ENCODE measurements at regions not wholly inside any gene's neighbourhood (a gene's known extent, or its start where the extent isn't known, plus 50 kb on each side); places are given as distances from the start of the nearest gene placed in this dataset.

GRCh38 chr15:46671336-46671735 lies 1036.5 kb downstream of the SQOR start:
- no peak for TF ChIP-seq CTCF (IDR thresholded peaks at IDR 0.05)
- no peak for TF ChIP-seq POLR2A (IDR thresholded peaks at IDR 0.05)
- TF ChIP-seq EP300 (IDR thresholded peaks at IDR 0.05): no peak

GRCh38 chr15:46672041-46672440 lies 1037.2 kb downstream of the SQOR start:
- TF ChIP-seq EP300 (IDR thresholded peaks at IDR 0.05) (no peak), POLR2A (IDR thresholded peaks at IDR 0.05) (no peak), CTCF (IDR thresholded peaks at IDR 0.05) (no peak)

More at GRCh38 chr15:46671336-46671735, 1036.5 kb downstream of the SQOR start:
- WGBS, 3 donors: 29 to 33% (median 32%) methylated on average over 1 of the region's 1 CpG
- Histone ChIP-seq H3K27me3 (no peaks in the 10 kb centered on the region), H3K27ac (no peak overlapping the region), H3K36me3 (no peaks in the 10 kb centered on the region), H3K4me1 (ENCODE audit: insufficient read depth) (no peaks in the 10 kb centered on the region), H3K9me3 (no peaks in the 10 kb centered on the region), H3K4me3 (no peak overlapping the region)
- no peak for DNase-seq
- intact Hi-C loops (cut with DNase I): no loop called here

GRCh38 chr15:46676233-46677206 lies 1040.8 kb upstream of the SEMA6D start:
- no peaks in the 10 kb centered on the region for H3K36me3 ChIP-seq
- H3K9me3 ChIP-seq: no peaks in the 10 kb centered on the region
- H3K27ac ChIP-seq: no peak overlapping the region
- H3K4me1 ChIP-seq (ENCODE audit: insufficient read depth): no peaks in the 10 kb centered on the region
- no peaks in the 10 kb centered on the region for H3K27me3 ChIP-seq
- 80 to 86% (median 83%) methylated on average over 9 of the region's 9 CpGs for whole genome bisulfite sequencing, 3 donors
- no peak overlapping the region for H3K4me3 ChIP-seq
- intact Hi-C loops (cut with DNase I): no loop called here
- TF ChIP-seq POLR2A (IDR thresholded peaks at IDR 0.05): no peak
- TF ChIP-seq EP300 (IDR thresholded peaks at IDR 0.05): no peak
- TF ChIP-seq CTCF (IDR thresholded peaks at IDR 0.05): no peak
- no peak for DNase-seq

More at GRCh38 chr15:46672041-46672440, 1037.2 kb downstream of the SQOR start:
- H3K27me3 ChIP-seq: no peaks in the 10 kb centered on the region
- H3K9me3 ChIP-seq: no peaks in the 10 kb centered on the region
- no peak overlapping the region for H3K4me3 ChIP-seq
- H3K36me3 ChIP-seq: no peaks in the 10 kb centered on the region
- DNase-seq: no peak
- 22 to 43% (median 30%) methylated on average over 5 of the region's 5 CpGs for WGBS, 3 donors
- intact Hi-C loops (cut with DNase I): no loop called here
- H3K4me1 ChIP-seq (ENCODE audit: insufficient read depth): no peaks in the 10 kb centered on the region
- no peak overlapping the region for H3K27ac ChIP-seq

GRCh38 chr15:46677491-46677890 lies 1039.8 kb upstream of the SEMA6D start:
- Histone ChIP-seq H3K27ac (no peak overlapping the region), H3K4me3 (no peak overlapping the region), H3K36me3 (no peaks in the 10 kb centered on the region), H3K27me3 (no peaks in the 10 kb centered on the region), H3K9me3 (no peaks in the 10 kb centered on the region), H3K4me1 (ENCODE audit: insufficient read depth) (no peaks in the 10 kb centered on the region)
- TF ChIP-seq EP300 (IDR thresholded peaks at IDR 0.05) (no peak), CTCF (IDR thresholded peaks at IDR 0.05) (no peak), POLR2A (IDR thresholded peaks at IDR 0.05) (no peak)
- DNase-seq: no peak
- WGBS, 3 donors: 85 to 92% (median 86%) methylated on average over 6 of the region's 6 CpGs
- intact Hi-C loops (cut with DNase I): no loop called here
